ENCODE measurements at regions not wholly inside any gene's neighbourhood (a gene's known extent, or its start where the extent isn't known, plus 50 kb on each side); places are given as distances from the start of the nearest gene placed in this dataset.

DNA sequence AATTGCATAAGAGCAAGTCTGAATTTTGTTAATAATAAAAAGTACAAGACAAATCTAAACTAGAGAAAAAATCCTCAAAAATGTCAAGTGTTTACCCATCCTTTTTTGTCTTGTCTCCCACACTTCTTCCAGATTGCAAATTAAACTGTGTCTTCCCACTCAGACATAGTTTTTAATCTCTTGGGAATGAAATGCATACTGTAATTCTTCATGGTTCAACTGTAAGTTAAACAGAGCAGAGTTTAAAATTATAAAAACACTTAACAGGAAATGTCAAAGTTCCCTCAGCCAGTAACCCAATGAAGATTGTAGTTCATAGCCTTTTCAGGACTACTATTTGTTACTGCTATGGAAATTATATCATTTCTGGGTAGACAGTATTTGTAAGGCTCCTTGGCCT, 171.8 kb downstream of the UBE2E3 start:
- no peak for DNase-seq

DNA sequence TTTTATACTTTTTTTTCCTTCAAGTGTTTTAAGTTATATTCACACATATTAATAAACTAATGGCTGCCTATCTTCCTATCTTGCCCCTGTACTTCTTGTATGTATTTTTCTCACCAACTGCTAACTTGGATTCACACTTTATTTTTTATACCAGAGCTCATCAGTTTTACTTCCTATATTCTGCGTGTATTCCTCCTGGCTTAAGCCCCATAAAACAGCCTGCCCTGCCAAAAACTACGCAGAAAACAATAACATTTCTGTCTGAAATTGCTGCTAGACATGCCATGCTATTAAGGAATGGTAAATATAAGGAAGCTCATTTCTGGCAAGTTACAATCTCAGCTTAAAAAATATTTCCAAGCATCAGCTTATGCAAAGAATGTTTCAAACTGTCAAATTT, 172.3 kb downstream of the UBE2E3 start:
- no peak for DNase-seq

GRCh38 chr2:181153886-181154285, 173.5 kb downstream of the UBE2E3 start:
- no peak for DNase-seq

- no peak for DNase-seq
Observed at GRCh38 chr2:181157326-181157725, 176.9 kb downstream of the UBE2E3 start.

- no peak for DNase-seq
Observed at GRCh38 chr2:181158427-181158826, 178.0 kb downstream of the UBE2E3 start.

- no peak for DNase-seq
Observed at GRCh38 chr2:181161615-181162014, 181.2 kb downstream of the UBE2E3 start.

DNA sequence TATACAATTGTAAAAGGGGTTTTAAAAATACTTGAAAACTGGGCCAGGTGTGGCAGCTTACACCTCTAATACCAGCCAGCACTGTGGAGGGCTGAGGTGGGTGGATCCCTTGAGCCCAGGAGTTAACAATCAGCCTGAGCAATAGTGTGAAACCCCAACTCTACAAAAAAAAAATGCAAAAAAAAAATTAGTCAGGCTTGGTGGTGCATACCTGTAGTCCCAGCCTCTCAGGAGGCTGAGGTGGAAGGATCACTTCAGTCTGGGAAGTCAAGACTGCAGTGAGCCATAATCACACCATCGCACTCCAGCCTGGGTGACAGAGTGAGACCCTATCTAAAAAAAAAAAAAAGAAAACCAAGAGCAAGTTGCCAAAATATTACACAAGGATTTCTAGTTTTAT, 182.7 kb downstream of the UBE2E3 start:
- no peak for DNase-seq

GRCh38 chr2:181163691-181164090, 183.3 kb downstream of the UBE2E3 start:
- no peak for DNase-seq

GRCh38 chr2:181164699-181165098, 184.3 kb downstream of the UBE2E3 start:
- DNase-seq, result no peak

DNA sequence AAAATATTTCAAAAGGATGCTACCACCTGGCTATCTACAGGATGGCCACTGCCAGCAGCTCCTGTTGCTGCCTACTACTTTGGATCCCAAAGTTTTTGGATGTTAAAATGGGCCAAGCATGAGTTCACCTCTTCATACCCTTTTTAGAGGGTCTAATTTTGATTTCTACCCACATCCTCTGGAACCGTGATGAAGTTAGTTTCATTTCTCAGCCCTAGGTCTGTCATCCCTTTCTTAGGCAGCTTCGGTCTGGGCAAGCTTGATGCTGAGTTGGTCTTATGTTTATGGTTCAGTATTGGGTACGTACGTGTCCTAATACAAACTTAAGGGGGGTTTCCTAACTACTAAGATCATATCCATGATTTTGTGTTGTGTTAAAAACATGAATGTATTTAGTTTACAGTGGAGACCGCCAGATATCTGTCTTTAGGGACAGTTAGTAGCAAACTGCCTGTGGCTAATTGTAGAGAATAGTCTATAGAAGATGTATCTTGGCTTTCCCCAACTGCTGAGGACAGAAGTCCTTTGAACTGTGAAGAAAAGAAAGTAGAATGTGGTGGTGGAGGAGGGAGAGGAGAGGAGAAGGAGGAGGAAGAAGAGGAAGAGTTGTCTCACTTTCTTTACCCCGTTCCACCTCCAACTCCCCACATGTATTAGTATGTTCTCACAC, 184.9 kb downstream of the UBE2E3 start:
- no peak for DNase-seq

- no peak for DNase-seq
Observed at GRCh38 chr2:181169503-181169902, 189.1 kb downstream of the UBE2E3 start.

DNA sequence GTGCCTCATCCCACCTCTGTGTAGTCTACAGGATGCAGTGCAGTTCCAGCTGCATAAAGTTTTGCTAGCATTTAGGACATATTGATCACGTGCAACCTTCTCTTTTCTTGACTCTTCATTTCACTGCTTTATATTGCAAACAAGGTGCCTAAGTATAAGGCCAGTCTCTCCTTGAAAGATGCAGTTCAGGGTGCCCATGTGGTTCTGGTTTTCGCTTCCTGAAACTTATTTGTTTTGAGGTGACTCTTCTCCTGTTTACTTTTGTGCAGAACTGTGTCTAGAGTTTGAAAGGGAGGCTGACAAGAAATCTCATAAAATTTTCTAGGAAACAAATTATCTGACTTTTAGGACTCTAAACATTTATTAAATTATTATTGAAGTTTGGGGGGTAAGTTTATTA, 189.9 kb downstream of the UBE2E3 start:
- DNase-seq, result no peak

GRCh38 chr2:181172676-181173075, 192.3 kb downstream of the UBE2E3 start:
- no peak for DNase-seq

DNA sequence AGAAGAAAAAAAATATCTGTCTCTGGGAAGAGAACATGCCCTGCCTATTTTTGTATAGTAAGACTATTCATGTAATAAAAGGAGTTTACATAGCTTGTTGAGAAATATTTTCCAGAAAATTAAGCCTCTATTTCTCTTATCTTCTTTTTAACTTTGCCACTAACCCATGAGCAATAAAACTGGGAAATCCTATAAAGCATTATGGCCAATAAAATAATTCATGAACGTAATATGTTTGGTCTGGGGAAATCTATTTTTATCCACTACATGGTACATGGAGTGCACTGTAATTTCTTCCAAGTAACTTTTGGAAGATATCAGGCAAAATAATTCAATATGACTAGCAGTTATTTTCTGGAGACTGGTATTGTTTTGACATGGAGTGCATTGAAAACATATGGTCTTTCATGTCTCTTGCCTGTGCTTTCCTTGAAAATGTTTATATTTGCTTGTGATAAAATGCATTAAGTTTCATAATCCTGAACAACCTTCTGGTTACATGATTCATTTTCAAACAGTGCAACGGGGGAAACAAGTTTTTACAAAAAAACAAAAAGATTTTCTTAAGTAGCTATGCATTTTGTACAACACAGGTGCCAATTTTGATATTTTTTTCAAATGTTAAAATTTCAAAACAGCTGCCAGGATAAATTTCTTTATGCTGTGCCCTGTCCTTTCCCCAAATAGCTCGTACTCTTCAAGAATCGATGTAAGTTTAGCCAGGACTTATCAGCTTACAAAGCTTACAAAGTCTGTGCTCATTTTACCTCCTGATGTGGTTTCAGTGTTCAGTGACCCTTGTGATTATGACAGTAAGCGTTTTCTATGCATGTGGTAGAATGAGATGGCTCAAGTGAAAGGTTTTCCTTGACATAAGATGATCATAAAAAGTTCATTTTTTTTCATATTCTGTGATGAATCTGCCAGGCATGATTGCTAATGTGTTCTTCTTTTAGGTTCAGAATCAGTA, 194.5 kb downstream of the UBE2E3 start:
- no peak for DNase-seq

- DNase-seq, result no peak
Observed at GRCh38 chr2:181176540-181176939, 196.1 kb downstream of the UBE2E3 start.

DNA sequence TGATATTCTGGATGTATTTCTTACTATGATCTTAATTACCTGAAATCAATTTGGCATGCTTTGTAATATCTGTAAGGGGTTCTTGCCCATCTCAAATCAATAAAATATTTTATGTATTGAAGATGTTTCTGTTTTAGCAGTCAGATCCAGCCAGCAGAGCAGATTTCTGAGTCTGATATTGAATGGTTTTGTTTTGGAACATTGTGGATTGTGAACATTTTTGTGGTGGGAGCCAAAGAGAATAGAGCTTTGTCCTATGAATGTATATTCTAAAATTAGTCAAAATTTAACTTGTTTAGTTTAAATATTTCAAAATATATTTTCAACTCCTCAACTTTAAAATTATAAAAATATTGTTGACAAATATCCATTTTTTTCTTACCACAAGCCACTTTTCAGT, 197.0 kb downstream of the UBE2E3 start:
- DNase-seq, result no peak

GRCh38 chr2:181178130-181178529, 197.7 kb downstream of the UBE2E3 start:
- no peak for DNase-seq

- no peak for DNase-seq
Observed at GRCh38 chr2:181178823-181179412, 198.5 kb downstream of the UBE2E3 start.

- DNase-seq, result no peak
Observed at GRCh38 chr2:181183878-181184542, 203.6 kb downstream of the UBE2E3 start.

GRCh38 chr2:181185421-181185820, 205.0 kb downstream of the UBE2E3 start:
- no peak for DNase-seq

DNA sequence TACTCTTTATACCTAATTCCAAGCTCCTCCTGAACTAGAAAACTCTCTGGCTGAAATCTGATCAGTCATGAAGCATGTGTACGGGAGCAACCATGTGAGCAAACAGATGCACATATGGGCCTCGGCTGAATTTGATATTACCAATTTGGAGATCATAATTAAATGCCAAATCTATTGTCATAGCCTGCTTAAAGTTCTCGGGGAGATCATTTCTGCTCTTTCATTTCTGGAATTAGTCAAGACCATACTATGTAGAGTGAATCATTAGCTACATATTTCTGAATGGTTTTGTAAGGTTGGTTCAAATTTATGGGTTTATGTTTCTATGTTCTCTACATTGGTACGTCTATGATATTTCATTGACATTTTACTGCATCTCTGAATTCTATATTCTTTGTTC, 205.5 kb downstream of the UBE2E3 start:
- DNase-seq, result peak; percentile 19

- DNase-seq, result no peak
Observed at GRCh38 chr2:181188605-181189004, 208.2 kb downstream of the UBE2E3 start.

- no peak for DNase-seq
Observed at GRCh38 chr2:181189951-181190350, 209.5 kb downstream of the UBE2E3 start.
